ENCODE measurements at regions not wholly inside any gene's neighbourhood (a gene's known extent, or its start where the extent isn't known, plus 50 kb on each side); places are given as distances from the start of the nearest gene placed in this dataset.

DNA sequence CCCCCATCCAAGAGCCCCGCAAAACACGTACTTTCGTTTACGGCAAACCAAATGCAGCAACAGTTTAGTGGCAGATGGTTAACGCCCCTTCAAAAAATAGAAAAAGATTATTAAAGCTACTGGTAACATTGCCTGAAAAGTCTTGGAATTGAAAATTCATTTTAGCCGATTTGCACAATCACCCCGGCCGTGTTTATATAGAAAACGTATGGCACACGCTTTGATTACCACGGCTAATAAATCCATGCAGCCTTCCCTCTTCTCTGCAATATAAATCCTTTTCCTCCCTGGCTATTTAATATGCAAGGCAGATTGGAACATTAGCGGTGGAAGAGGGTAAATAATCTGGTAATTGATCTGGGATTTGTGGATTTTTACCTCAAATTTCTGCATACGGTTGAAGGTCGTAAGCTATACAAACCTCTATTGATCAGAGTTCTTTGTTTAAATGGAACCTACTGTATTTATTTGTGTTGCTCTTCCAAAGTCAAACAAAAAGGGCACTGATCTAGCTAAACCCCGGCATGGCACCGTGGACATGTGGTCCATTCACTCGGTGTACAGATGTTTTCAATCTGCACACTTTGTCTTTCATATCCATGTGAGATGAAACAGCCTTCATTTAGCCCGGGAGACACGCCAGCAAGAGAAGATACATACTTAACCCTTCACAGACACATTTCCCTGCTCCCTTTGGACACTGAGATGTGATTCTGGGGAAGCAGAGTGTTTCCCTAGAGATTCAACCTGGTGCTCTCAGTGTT is 238.1 kb upstream of the MAF start:
- no peaks in the 10 kb centered on the region for H3K9me3 ChIP-seq (ENCODE audit: insufficient read depth, low read length)
- H4K20me1 ChIP-seq (ENCODE audit: low read depth, low read length), result no peaks in the 10 kb centered on the region
- H3K4me3 ChIP-seq (ENCODE audit: insufficient read depth, low read length, poor library complexity, severe bottlenecking), result no peak overlapping the region
- no peak overlapping the region for H2AFZ ChIP-seq (ENCODE audit: low read depth, low read length, severe bottlenecking)
- no peaks in the 10 kb centered on the region for H3K36me3 ChIP-seq (ENCODE audit: low read length)
- no peaks in the 10 kb centered on the region for H3K27me3 ChIP-seq (ENCODE audit: low read length)
- no peaks in the 10 kb centered on the region for H3K9me2 ChIP-seq (replicated peaks; ENCODE audit: insufficient read depth, low read length)
- H3F3A ChIP-seq (ENCODE audit: insufficient read depth), result no peaks in the 10 kb centered on the region
- H3K79me2 ChIP-seq (ENCODE audit: insufficient read depth, low read length), result no peaks in the 10 kb centered on the region
- no peak overlapping the region for H3K9ac ChIP-seq (ENCODE audit: low read length)
- TF ChIP-seq, protein P1, sequence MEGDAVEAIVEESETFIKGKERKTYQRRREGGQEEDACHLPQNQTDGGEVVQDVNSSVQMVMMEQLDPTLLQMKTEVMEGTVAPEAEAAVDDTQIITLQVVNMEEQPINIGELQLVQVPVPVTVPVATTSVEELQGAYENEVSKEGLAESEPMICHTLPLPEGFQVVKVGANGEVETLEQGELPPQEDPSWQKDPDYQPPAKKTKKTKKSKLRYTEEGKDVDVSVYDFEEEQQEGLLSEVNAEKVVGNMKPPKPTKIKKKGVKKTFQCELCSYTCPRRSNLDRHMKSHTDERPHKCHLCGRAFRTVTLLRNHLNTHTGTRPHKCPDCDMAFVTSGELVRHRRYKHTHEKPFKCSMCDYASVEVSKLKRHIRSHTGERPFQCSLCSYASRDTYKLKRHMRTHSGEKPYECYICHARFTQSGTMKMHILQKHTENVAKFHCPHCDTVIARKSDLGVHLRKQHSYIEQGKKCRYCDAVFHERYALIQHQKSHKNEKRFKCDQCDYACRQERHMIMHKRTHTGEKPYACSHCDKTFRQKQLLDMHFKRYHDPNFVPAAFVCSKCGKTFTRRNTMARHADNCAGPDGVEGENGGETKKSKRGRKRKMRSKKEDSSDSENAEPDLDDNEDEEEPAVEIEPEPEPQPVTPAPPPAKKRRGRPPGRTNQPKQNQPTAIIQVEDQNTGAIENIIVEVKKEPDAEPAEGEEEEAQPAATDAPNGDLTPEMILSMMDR (IDR thresholded peaks at IDR 0.05; ENCODE audit: insufficient read depth, low read length, poor library complexity, severe bottlenecking), result no peak
- TF ChIP-seq EZH2phosphoT487 (conservative IDR thresholded peaks at IDR 0.05; ENCODE audit: low read length), result no peak
- no peak overlapping the region for H3K4me2 ChIP-seq (ENCODE audit: low read depth, low read length, poor library complexity, severe bottlenecking)
- H3K27ac ChIP-seq (ENCODE audit: low read depth, low read length), result no peak overlapping the region

DNA sequence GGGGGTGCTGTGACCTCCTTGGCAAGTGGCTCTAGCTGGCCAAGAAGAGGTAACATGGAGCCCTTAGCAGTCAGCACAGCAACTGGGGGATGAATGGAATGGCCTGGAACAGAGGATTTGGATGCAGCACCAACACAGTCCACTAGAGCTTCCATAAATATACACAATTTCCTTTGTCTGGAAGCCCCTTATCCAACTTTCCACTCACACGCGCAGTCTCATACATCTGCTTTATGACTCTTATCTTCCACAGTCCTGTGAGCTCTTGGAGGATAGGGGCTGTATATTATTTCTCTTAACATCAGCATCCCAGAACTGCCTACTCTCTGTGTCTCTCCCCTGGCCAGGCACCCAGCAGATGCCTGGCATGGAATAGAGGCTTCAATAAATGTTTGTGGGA is 235.6 kb upstream of the MAF start:
- no peaks in the 10 kb centered on the region for H3K27me3 ChIP-seq (ENCODE audit: low read length)
- no peak overlapping the region for H3K4me2 ChIP-seq (ENCODE audit: low read depth, low read length, poor library complexity, severe bottlenecking)
- H3K4me3 ChIP-seq (ENCODE audit: insufficient read depth, low read length, poor library complexity, severe bottlenecking), result no peak overlapping the region
- no peaks in the 10 kb centered on the region for H3K9me2 ChIP-seq (replicated peaks; ENCODE audit: insufficient read depth, low read length)
- TF ChIP-seq, protein P1 (IDR thresholded peaks at IDR 0.05; ENCODE audit: insufficient read depth, low read length, poor library complexity, severe bottlenecking), result no peak
- TF ChIP-seq EZH2phosphoT487 (conservative IDR thresholded peaks at IDR 0.05; ENCODE audit: low read length), result no peak
- no peaks in the 10 kb centered on the region for H3K9me3 ChIP-seq (ENCODE audit: insufficient read depth, low read length)
- no peaks in the 10 kb centered on the region for H3F3A ChIP-seq (ENCODE audit: insufficient read depth)
- no peak overlapping the region for H2AFZ ChIP-seq (ENCODE audit: low read depth, low read length, severe bottlenecking)
- no peaks in the 10 kb centered on the region for H3K36me3 ChIP-seq (ENCODE audit: low read length)
- H3K79me2 ChIP-seq (ENCODE audit: insufficient read depth, low read length), result no peaks in the 10 kb centered on the region
- no peak overlapping the region for H3K27ac ChIP-seq (ENCODE audit: low read depth, low read length)
- no peaks in the 10 kb centered on the region for H4K20me1 ChIP-seq (ENCODE audit: low read depth, low read length)
- no peak overlapping the region for H3K9ac ChIP-seq (ENCODE audit: low read length)

DNA sequence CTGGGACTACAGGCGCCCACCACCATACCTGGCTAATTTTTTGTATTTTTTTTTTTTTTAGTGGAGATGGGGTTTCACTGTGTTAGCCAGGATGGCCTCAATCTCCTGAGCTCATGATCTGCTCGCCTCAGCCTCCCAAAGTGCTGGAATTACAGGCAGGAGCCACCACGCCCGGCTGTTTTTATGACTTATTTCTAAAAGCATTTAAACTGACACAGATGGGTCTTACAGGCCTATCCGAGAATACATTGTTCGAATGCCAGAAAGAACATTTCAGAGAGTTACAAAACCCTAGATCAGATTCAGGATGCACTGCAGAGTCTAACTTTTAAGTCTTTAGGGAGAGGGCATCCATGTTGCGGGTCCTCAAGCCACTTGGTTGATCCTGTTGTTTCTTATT is 234.7 kb upstream of the MAF start:
- Histone ChIP-seq H3K9me3 (ENCODE audit: insufficient read depth, low read length) (no peaks in the 10 kb centered on the region), H3K27me3 (ENCODE audit: low read length) (no peaks in the 10 kb centered on the region), H2AFZ (ENCODE audit: low read depth, low read length, severe bottlenecking) (no peak overlapping the region), H3K79me2 (ENCODE audit: insufficient read depth, low read length) (no peaks in the 10 kb centered on the region), H3K36me3 (ENCODE audit: low read length) (no peaks in the 10 kb centered on the region), H3K9ac (ENCODE audit: low read length) (no peak overlapping the region), H3K9me2 (replicated peaks; ENCODE audit: insufficient read depth, low read length) (no peaks in the 10 kb centered on the region), H4K20me1 (ENCODE audit: low read depth, low read length) (no peaks in the 10 kb centered on the region), H3K4me3 (ENCODE audit: insufficient read depth, low read length, poor library complexity, severe bottlenecking) (no peak overlapping the region), H3K4me2 (ENCODE audit: low read depth, low read length, poor library complexity, severe bottlenecking) (no peak overlapping the region), H3F3A (ENCODE audit: insufficient read depth) (no peaks in the 10 kb centered on the region), H3K27ac (ENCODE audit: low read depth, low read length) (no peak overlapping the region)
- TF ChIP-seq, protein P1 (IDR thresholded peaks at IDR 0.05; ENCODE audit: insufficient read depth, low read length, poor library complexity, severe bottlenecking), result no peak
- no peak for TF ChIP-seq EZH2phosphoT487 (conservative IDR thresholded peaks at IDR 0.05; ENCODE audit: low read length)

All from SU-DHL-6 (cell line).